Neural cell (in vitro differentiated cells): ENCODE measurements at regions not wholly inside any gene's neighbourhood (a gene's known extent, or its start where the extent isn't known, plus 50 kb on each side); places are given as distances from the start of the nearest gene placed in this dataset.

Source experiments
- CTCF ChIP-seq: fragments of 450-650 bp; IDR thresholded peaks from 2 replicates; pipeline ENCODE4 v1.5.1; 2014; ENCODE audit warnings: antibody characterized with exemption, mild to moderate bottlenecking, moderate library complexity; ENCODE audit not compliant: poor library complexity, severe bottlenecking
- RAD21 ChIP-seq: fragments of 450-650 bp; conservative IDR thresholded peaks from 2 replicates; pipeline ENCODE4 v1.6.1; 2014; ENCODE audit warnings: antibody characterized with exemption, mild to moderate bottlenecking, moderate library complexity
- SMC3 ChIP-seq: fragments of 450-650 bp; conservative IDR thresholded peaks from 2 replicates; pipeline ENCODE4 v1.6.1; 2014; ENCODE audit warnings: antibody characterized with exemption, mild to moderate bottlenecking, moderate library complexity; ENCODE audit not compliant: poor library complexity

GRCh38 chr9:21590058-21590996, 108.2 kb upstream of the IFNE start:
- no peak for TF ChIP-seq RAD21
- TF ChIP-seq CTCF: no peak
- no peak for TF ChIP-seq SMC3
